DMS53 treated with DMSO at 0.1 percent for 48 hours (cell line): ENCODE measurements at regions not wholly inside any gene's neighbourhood (a gene's known extent, or its start where the extent isn't known, plus 50 kb on each side); places are given as distances from the start of the nearest gene placed in this dataset.
A peak's percentile ranks its signal among the peaks of the same experiment; 100 is the strongest.
"Not testable (repeated sequence)": the region's sequence is repeated elsewhere in the genome, so short reads cannot be mapped to it uniquely, and the experiment has no call there.

Source experiments
- DNase-seq: peaks from one replicate; lab custom pipeline; 2025; ENCODE audit not compliant: unreplicated experiment; lab: John Stamatoyannopoulos, UW

GRCh38 chr6:113701552-113702254, 155.4 kb upstream of the MARCKS start:
- DNase-seq, result no peak

GRCh38 chr6:113707194-113707593, 150.0 kb upstream of the MARCKS start:
- DNase-seq, result no peak

- DNase-seq, result no peak
These were observed 147.1 kb upstream of the MARCKS start for GRCh38 chr6:113709936-113710509.

- DNase-seq, result no peak
These were observed 143.5 kb upstream of the MARCKS start for GRCh38 chr6:113713665-113714064.

GRCh38 chr6:113718588-113718987, 138.6 kb upstream of the MARCKS start:
- no peak for DNase-seq

- DNase-seq, result no peak
These were observed 138.1 kb upstream of the MARCKS start for GRCh38 chr6:113719064-113719463.

- DNase-seq, result no peak
These were observed 137.6 kb upstream of the MARCKS start for GRCh38 chr6:113719545-113719944.

GRCh38 chr6:113723182-113723581, 134.0 kb upstream of the MARCKS start:
- no peak for DNase-seq

- DNase-seq, result not testable (repeated sequence)
These were observed 132.2 kb upstream of the MARCKS start for GRCh38 chr6:113724927-113725326.

GRCh38 chr6:113731541-113731940, 125.6 kb upstream of the MARCKS start:
- no peak for DNase-seq

GRCh38 chr6:113732384-113732966, 124.7 kb upstream of the MARCKS start:
- peak; percentile 42 for DNase-seq

- no peak for DNase-seq
These were observed 123.8 kb upstream of the MARCKS start for GRCh38 chr6:113733381-113733780.

- no peak for DNase-seq
These were observed 122.2 kb upstream of the MARCKS start for GRCh38 chr6:113734982-113735381.

GRCh38 chr6:113735491-113735890, 121.7 kb upstream of the MARCKS start:
- no peak for DNase-seq

- no peak for DNase-seq
These were observed 120.2 kb upstream of the MARCKS start for GRCh38 chr6:113736978-113737377.

GRCh38 chr6:113739041-113739655, 118.0 kb upstream of the MARCKS start:
- DNase-seq, result no peak

GRCh38 chr6:113741651-113742050, 115.5 kb upstream of the MARCKS start:
- no peak for DNase-seq

GRCh38 chr6:113742342-113742741, 114.8 kb upstream of the MARCKS start:
- DNase-seq, result no peak

GRCh38 chr6:113744861-113745260, 112.3 kb upstream of the MARCKS start:
- no peak for DNase-seq

- no peak for DNase-seq
These were observed 106.8 kb upstream of the MARCKS start for GRCh38 chr6:113750151-113750855.

GRCh38 chr6:113754291-113754690, 102.9 kb upstream of the MARCKS start:
- DNase-seq, result no peak
